ENCODE measurements at regions not wholly inside any gene's neighbourhood (a gene's known extent, or its start where the extent isn't known, plus 50 kb on each side); places are given as distances from the start of the nearest gene placed in this dataset.

DNA sequence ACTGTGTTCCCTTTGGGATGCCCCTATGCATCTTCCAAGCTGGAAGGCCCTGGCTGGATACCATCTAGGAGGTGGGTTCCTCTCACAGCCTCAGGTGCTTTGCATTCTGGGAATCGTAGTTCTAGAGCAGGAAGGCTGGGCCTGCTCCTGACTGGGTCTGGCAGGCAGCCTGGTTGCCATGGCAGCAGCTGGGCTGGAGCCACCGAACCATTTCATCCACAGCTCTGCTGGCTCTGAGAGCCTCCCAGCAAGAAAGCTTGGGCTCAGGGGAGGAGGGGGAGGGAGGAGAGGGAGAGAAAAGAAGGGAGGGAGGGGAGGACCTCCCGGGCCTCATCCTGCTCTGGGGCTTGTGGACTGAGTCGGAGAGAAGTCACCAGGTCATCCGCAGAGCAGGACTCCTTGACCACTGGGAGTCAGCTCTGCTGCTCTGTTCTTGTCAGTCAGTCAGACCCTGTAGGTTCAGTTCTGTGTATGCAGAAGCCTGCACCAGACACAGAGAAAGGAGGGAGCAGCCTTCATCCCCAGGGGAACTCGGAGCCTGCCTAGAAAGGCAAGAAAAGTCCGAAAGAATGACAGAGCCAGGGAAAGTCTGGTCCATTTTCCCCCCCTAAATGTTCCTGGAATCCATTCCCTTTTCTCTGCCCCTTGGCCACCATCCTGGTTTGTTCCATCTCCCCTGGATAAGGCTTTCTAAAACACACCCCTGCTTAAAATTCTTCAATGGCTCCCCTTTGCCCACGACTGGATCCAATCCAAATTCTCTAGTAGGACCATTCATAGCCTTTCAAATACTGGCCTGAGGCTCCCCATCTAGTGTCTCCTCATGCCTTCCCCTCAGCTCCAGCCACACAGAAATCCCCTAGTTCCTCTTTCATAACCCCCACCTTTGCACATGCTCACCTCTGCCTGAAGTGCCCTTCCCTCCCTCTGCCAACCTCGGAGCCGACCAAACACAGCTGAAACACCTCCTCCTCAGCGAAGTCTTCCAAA lies 65.4 kb upstream of the ARAP3 start:
- peak; percentile 79 for DNase-seq (ENCODE audit: low read depth)

DNA sequence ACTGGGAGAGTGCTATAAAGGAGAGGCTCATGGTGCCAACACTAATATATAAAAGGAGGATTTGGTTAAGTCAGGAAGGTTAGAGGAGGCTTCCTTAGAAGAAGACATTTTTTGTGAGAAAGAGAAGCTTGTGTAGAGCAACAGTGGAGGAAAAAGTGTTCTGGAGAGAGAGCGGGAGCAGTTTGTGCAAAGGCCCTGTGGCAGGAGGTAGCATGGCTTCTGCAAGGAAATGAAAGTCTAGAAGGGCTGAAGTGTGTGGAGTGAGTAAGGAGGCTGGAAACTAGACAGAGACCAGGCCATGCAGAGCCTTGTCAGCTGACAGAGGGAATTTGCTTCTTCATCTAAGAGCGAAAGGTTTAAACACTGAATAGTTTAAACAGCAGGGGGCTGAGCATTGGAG lies 64.4 kb upstream of the ARAP3 start:
- DNase-seq (ENCODE audit: low read depth): no peak

DNA sequence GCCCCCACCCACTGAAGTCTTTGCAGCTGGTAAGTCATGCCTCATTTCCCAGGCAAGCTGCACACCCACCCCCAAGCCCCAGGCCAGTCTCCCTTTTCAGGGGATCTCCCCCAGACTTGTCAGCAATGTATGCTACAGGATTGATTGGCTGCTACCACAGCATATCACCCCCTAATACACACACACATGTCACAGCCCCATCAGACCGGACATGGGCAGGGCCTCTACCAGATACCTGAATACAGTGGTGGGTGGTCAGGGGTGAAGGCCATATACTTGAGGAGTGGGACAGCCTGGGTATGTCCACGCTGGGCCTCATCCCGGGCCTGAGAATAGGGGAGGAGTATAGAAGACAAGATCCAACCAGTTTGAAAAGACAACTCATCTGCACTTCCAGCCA lies 63.4 kb upstream of the ARAP3 start:
- DNase-seq (ENCODE audit: low read depth): no peak

DNA sequence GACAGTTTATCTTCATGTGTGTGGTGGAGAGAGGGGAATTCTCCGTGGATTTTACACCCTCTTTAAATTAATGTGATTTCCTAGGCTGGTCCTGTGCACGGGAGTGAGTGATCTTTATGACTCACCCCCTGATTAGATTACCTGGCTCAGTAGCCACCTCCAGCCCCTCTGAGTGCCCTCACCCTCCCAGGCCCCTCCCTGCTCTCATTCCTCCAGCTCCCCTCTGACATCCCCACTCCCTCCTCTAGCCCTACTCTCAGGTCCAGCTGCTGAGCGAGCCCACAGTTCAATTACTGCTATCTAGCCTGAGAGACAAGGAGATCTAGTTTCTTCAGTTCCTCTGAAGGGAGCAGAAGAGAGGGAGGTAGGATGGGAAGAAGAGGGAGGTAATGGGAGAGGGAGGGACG lies 61.8 kb upstream of the ARAP3 start:
- no peak for DNase-seq (ENCODE audit: low read depth)

DNA sequence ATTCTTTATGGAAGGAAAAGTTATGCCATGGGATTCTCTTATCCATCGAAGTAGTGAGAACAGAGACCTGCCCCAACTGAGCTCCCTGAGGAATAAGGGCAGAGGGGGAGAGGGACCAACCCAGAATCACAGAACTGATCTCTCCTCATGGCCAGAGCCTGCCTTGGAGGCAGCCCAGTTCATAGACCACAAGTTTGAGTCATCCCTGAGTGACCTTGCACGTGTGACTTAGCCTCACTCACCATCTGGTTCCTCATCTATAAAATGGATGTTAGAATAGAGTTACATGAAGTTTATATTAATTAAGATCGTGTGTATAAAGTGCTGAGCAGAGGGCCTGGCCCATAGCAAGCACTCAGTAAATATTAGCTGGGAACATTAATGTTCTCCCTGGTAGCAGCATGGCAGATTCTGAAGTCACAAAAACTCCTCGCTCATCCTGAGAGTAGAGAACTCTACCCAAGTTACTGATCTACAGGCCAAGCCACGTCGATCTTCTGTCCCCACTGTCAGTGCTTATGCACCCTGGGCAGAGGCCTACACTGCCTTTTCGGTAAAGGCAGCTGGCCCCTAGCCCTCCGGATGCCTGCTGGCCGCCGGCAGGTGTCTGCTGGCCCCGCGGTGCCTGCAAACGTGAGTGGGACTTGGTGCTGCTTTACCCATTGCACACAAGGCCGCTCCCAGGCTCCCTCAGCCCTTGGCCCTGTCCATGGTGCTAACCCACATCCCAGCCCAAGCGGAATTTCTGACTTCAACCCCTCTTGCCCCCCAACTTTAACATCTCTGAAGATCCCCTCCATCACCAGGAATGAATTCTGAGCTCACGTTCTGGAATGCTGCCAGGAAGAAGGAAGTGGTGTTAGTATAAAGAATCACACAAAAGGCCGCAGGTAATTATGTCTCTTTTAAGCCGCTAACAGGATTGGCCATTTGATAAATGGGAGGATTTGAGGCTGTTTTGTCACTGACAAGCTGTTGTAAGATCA lies 61.1 kb upstream of the ARAP3 start:
- peak; percentile 56 for DNase-seq (ENCODE audit: low read depth)

DNA sequence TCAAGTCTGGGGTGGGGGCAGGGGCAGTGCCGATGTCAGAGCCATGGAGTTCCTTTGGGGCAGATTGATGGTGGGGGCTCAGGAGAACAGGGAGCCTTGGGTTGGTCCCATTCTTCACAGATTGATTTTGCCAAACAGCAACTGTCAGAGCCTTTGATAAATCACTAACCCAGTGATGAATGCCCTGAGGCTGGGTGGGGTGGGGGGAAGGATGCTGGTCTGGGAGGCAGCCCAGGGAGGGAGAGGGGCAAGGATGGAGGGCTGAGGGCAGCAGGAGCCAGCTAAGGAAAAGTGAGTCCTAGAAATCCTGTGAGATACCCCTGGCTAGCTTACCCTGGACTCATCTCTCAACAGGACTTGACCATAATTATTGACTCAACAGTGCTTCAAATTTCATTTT lies 60.1 kb upstream of the ARAP3 start:
- DNase-seq (ENCODE audit: low read depth): no peak

DNA sequence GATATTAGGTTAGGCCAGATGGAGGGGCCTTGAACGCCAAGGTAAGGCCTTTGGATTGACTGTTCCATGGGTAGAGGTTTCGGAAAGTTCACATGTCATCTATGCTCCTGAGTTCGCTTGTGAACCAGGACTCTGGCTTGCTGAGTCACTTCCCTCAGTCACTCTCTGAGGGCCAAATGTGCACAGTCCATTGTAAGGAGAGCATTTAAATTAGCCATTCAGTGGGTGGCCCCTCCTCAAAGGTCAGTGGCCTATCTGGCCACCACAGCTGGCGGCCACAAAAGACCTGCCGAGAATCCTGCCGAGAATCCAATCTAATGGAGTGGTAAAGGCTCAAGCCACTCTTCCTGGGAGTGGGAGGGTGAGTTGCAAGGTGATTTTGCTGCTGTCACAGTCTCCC lies 58.9 kb upstream of the ARAP3 start:
- DNase-seq (ENCODE audit: low read depth): no peak

DNA sequence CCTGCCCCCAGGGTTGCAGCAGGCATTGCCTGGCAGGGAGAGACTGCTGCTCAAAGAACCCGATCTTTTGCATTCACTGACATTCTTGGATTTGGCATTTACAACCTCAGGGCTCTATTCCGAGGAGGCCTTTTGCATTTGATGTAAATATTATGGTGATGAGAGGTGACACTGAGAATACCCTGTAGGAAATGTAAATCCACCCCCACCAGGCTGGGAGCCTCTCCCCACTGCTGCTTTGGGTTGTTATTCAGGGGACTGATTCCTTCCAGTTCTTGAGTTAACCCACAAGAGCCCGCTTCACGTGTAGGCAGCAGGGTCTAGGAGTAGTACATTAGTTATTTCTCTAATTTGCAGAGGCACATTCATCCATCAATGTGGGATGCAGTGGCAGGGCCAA lies 55.5 kb upstream of the ARAP3 start:
- no peak for DNase-seq (ENCODE audit: low read depth)

DNA sequence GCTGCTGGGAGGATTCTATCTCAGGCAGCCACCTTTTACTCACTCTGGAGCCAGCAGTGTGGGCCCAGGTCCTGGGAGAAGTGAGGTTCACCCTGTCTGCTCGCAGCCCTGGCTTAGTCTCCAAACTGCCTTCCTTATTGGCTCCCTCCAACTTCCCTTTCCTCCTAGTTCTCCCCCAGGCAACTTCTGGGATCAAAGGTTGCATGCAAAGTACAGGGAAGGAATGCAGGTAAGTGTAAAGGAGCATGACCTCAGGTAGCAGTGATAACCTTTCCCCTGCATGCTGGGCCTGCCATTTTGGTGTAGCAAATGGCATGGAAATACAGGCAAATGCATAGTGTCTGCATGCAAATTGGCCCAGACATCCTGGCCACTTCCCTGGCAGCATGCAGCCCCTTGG lies 53.8 kb upstream of the ARAP3 start:
- no peak for DNase-seq (ENCODE audit: low read depth)

DNA sequence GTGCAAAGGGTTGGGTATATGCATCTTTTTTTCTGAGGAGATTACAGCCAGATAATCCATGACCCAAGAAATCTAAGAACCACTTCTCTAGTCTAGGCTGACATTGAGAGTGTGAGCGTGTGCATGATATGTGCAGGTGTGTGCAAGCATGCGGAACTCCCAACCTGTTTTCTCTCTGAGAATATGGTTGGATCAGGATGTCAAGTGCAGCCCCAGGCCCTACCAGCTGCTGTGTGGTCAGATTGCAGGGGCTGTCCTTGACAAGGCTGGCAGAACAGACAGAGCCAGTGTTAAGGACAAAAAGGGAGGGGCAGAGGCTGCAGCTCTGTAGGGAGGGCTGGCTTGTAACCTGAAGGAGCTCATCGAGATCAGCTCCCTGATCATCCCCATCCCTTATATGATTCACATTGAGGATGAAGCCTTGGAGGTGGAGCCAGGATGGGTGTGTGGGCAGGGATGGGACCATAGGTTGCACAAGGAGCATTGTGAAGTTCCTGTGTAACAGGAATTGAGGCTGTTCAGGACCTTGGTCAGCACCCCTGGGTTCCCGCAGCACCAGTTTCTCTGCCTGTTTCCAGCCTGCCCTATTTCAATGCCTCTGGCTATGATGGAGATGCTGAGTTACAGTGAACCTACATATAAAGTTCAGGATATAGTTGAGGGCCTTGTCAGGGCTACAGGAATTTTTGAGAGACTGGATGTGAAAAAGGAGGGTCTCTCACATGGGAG lies 52.6 kb upstream of the ARAP3 start:
- DNase-seq (ENCODE audit: low read depth): peak; percentile 47

DNA sequence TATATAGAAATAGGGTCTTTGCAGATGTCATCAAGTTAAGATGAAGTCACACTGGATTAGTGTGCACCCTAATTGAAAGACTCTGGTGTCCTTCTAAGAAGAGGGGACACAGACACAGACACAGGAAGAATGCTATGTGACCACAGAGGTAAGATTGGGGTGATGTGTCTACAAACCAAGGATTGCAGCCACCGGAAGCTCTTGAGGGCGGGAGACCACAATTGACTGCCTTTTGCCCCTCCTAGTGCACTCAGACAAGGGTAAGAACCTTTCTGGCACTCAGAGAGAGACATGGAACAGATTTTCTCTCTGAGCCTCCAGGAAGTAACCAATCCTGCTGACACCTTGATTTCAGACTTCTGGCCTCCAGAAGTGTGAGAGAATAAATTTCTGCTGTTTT lies 51.2 kb upstream of the ARAP3 start:
- DNase-seq (ENCODE audit: low read depth): no peak

DNA sequence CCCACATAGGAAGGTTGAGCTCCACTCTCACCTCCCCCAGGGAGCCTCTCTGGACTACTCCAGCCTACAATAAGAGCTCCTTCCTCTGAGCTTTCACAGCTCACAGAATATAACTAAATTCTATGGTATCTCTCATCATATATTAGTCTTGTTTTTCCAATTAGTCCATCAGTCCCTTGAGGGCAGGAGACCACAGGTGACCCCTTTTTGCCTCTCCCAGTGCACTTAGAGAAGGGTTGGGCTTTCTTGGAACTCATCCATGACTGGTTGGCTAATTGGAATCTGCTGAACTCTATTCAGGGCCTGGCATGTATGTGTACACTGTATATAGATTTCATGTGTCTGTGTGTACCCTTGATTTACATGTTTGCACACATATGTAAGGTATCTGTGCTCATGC lies 50.4 kb upstream of the ARAP3 start:
- DNase-seq (ENCODE audit: low read depth): no peak

Measured in Daoy (cell line).